IPS-18a (cell line): ENCODE measurements at regions not wholly inside any gene's neighbourhood (a gene's known extent, or its start where the extent isn't known, plus 50 kb on each side); places are given as distances from the start of the nearest gene placed in this dataset.
"Not testable (repeated sequence)": the region's sequence is repeated elsewhere in the genome, so short reads cannot be mapped to it uniquely, and the experiment has no call there.

Experiments
- H3K27ac ChIP-seq: one replicate; pipeline ENCODE4 v1.5.1; 2013; ENCODE audit warnings: low read length
- H3K27me3 ChIP-seq: one replicate; pipeline ENCODE4 v1.6.1; 2013; ENCODE audit warnings: mild to moderate bottlenecking, low read length; ENCODE audit not compliant: control insufficient read depth, insufficient read depth
- H3K36me3 ChIP-seq: one replicate; pipeline ENCODE4 v1.6.1; 2013; ENCODE audit warnings: low read depth, low read length; ENCODE audit not compliant: control insufficient read depth
- H3K4me1 ChIP-seq: one replicate; pipeline ENCODE4 v1.6.1; 2013; ENCODE audit warnings: low read depth, low read length; ENCODE audit not compliant: control insufficient read depth
- H3K4me3 ChIP-seq: one replicate; pipeline ENCODE4 v1.5.1; 2013; ENCODE audit warnings: low read length
- H3K9ac ChIP-seq: one replicate; pipeline ENCODE4 v1.6.1; 2013; ENCODE audit warnings: mild to moderate bottlenecking, low read length, moderate library complexity
- H3K9me3 ChIP-seq: one replicate; pipeline ENCODE4 v1.6.1; 2013; ENCODE audit warnings: low read depth, low read length; ENCODE audit not compliant: control insufficient read depth

DNA sequence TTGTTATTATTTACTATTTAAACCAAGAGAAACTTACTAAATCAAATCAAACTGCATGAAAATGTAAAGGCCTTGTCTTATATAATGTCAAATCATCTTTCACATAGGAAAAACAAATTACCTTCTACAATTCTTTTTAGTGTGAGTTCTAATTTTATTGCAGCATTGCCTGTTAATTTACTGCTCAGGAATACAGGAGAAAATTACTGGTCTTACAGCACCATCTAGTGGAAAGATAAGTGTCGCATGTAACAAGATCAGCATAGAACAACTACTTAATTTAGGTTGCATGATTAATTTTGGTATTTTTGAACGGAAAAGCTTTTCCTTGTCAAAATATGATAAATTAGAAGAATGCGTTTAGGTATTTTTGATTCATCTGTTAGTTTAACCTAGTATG, 502.7 kb downstream of the UQCRFS1 start:
- Histone ChIP-seq H3K36me3 (no peaks in the 10 kb centered on the region), H3K4me1 (no peaks in the 10 kb centered on the region), H3K4me3 (no peak overlapping the region), H3K27ac (no peak overlapping the region), H3K9me3 (no peaks in the 10 kb centered on the region), H3K27me3 (no peaks in the 10 kb centered on the region), H3K9ac (no peak overlapping the region)

DNA sequence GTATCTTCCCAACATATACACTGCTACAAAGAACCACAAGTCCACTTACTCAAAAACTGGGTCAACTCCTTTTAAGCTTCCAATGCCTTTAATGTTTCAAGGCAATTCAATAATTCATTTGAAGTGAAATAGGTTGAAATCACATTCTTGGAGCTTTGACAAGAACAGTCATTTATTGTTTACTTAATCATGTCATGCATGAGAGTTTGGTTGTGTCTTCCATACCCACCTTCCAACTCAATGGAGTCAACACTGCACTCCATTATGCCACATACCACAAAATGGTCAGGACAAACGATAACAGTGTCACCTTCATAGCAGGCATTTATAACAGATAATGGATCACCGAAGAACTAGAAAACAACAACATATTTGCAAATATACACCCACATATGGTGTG, 506.3 kb downstream of the UQCRFS1 start:
- no peak overlapping the region for H3K9ac ChIP-seq
- H3K27me3 ChIP-seq = no peaks in the 10 kb centered on the region
- H3K36me3 ChIP-seq = no peaks in the 10 kb centered on the region
- H3K27ac ChIP-seq = no peak overlapping the region
- no peaks in the 10 kb centered on the region for H3K4me1 ChIP-seq
- H3K4me3 ChIP-seq = no peak overlapping the region
- no peaks in the 10 kb centered on the region for H3K9me3 ChIP-seq

DNA sequence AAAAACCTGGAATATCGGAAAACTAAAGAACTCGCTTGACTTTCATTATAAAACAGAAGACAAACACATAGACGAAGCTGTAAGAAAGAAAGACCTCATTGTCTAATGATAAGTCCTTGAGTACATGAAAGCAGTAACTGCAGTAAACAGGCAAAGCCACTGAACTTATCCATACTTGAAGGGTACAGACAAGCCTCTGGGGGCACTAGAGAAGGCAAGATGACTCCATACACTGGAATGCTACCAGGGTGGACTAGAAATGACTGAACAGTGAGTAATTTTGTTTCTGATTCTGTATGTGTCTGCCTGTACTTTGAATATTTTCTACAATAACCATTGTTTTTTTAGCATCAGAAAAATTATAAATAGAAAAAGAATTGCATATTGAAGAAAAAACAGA, 507.9 kb downstream of the UQCRFS1 start:
- H3K9ac ChIP-seq = no peak overlapping the region
- no peaks in the 10 kb centered on the region for H3K4me1 ChIP-seq
- no peaks in the 10 kb centered on the region for H3K9me3 ChIP-seq
- no peak overlapping the region for H3K4me3 ChIP-seq
- no peak overlapping the region for H3K27ac ChIP-seq
- H3K36me3 ChIP-seq = no peaks in the 10 kb centered on the region
- no peaks in the 10 kb centered on the region for H3K27me3 ChIP-seq

DNA sequence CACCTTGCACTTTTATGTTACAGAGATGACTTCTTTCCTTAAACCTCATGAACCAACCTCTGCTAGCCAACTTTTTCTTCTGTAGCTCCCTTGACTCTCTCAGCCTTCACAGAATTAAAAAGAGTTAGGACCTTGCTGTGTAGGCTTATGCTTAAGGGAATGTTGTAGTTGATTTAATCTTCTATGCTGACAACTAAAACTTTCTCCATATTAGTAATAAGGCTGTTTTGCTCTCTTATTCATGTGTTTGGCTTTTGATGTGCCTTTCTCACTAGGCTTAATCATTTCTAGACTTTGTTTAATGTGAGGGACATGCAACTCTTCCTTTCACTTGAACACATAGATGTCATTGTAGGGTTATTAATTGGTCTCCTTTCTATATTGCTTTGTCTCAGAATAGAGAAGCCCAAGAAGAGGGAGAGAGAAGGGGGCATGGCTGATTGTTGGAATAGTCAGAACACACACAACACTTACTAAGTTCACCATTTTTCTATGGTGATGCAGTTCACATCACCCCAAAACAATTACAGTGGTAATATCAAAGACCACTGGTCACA, 509.5 kb downstream of the UQCRFS1 start:
- Histone ChIP-seq H3K27ac (no peak overlapping the region), H3K9me3 (no peaks in the 10 kb centered on the region), H3K27me3 (no peaks in the 10 kb centered on the region), H3K4me1 (no peaks in the 10 kb centered on the region), H3K36me3 (no peaks in the 10 kb centered on the region), H3K4me3 (no peak overlapping the region), H3K9ac (no peak overlapping the region)

DNA sequence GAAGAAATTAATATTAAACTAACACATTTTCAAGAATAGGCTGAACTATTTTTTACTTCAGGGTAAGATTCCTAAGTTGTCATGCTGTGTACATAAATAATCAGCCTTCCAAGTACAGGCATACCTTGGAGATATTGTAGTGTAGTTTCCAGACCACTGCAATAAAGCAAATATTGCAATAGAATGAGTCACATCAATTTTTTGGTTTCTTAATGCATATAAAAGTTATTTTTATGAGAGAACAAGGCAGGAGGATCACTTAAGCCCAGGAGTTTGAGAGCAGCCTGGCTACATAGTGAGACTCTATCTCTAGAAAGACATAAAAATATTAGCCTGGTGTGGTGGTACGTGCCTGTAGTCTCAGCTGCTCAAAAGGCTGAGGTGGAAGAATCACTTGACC, 511.5 kb downstream of the UQCRFS1 start:
- H3K27me3 ChIP-seq = no peaks in the 10 kb centered on the region
- H3K4me1 ChIP-seq = no peaks in the 10 kb centered on the region
- H3K9ac ChIP-seq = no peak overlapping the region
- H3K27ac ChIP-seq = no peak overlapping the region
- H3K4me3 ChIP-seq = no peak overlapping the region
- no peaks in the 10 kb centered on the region for H3K36me3 ChIP-seq
- no peaks in the 10 kb centered on the region for H3K9me3 ChIP-seq

DNA sequence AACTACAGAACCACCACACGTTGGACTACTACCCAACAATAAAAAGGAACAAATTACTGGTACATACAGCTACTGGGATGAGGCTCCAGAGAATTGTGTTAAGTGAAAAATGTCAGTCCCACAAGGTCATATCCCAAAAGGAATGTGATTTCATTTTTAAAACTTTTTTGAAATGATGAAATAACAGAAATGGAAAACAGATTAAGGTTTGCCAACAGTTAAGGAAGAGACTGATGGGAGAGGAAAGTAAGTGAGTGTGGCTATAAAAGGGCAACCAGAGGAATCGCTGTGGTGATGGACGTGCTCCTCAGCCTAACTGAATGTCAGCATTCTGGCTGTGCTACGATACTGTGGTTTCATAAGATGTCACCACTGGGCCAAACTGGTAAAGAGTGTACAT, 512.8 kb downstream of the UQCRFS1 start:
- Histone ChIP-seq H3K27me3 (no peaks in the 10 kb centered on the region), H3K9me3 (no peaks in the 10 kb centered on the region), H3K27ac (no peak overlapping the region), H3K9ac (no peak overlapping the region), H3K4me1 (no peaks in the 10 kb centered on the region), H3K36me3 (no peaks in the 10 kb centered on the region), H3K4me3 (no peak overlapping the region)

DNA sequence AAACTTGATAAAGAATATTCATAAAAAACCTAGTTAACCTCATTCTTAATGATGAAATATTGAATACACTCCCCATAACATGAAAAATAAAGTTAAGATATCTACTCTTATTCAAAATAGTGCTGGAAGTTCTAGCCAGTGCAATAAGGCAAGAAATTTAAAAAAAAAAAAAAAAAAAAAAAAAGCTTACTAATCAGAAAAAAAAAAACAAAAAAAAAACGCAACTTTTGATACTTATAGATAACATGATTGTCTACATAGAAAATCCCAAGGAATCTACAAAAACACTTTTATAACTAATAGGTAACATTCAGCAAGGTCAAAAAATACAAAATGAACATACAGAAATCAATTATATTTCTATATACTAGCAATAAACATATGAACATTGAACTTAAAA, 515.6 kb downstream of the UQCRFS1 start:
- H3K9ac ChIP-seq = no peak overlapping the region
- H3K36me3 ChIP-seq = no peaks in the 10 kb centered on the region
- no peak overlapping the region for H3K27ac ChIP-seq
- no peaks in the 10 kb centered on the region for H3K27me3 ChIP-seq
- no peak overlapping the region for H3K4me3 ChIP-seq
- H3K4me1 ChIP-seq = no peaks in the 10 kb centered on the region
- H3K9me3 ChIP-seq = no peaks in the 10 kb centered on the region

DNA sequence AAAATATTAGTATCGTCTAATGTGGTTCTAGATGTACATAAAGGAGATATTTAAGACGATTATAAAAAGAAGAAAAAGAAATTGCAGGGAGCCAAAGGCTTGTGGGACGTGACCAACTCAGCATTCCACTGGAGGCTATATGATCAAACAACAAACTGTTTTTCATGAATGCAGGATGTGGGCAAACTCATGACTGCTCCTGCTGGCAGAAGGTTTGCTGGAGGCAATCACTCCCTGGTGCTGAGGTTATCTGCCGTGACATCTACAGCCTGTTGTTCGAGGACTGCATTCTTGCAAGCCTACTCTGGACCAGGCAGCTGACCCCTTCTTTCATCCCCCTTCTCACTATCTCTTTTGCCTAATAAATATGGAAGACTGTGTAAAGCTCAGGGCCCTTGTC, 518.1 kb downstream of the UQCRFS1 start:
- no peaks in the 10 kb centered on the region for H3K9me3 ChIP-seq
- no peak overlapping the region for H3K9ac ChIP-seq
- no peak overlapping the region for H3K4me3 ChIP-seq

DNA sequence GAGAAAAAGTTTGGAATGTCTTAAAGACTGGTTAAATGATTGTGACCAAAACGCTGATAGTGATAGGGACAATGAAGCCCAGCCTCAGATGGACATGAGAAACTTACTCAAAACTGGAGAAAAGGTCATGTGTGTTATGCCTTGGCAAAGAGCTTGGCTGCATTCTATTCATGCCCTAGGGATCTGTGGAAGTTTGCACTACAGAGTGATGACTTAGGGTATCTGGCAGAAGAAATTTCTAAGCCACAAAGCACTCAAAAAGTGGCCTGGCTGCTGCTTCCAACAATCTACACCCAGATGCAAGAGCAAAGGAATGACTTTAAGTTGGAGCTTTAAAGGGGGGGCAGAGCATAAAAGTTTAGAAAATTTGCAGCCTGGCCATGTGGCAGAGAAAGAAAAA, 521.3 kb downstream of the UQCRFS1 start:
- Histone ChIP-seq H3K27me3 (no peaks in the 10 kb centered on the region), H3K36me3 (no peaks in the 10 kb centered on the region), H3K9me3 (no peaks in the 10 kb centered on the region), H3K4me1 (no peaks in the 10 kb centered on the region), H3K9ac (no peak overlapping the region), H3K27ac (no peak overlapping the region), H3K4me3 (no peak overlapping the region)

More for the DNA sequence above, 518.1 kb downstream of the UQCRFS1 start:
- Histone ChIP-seq H3K27ac (no peak overlapping the region), H3K27me3 (no peaks in the 10 kb centered on the region), H3K36me3 (no peaks in the 10 kb centered on the region), H3K4me1 (no peaks in the 10 kb centered on the region)

DNA sequence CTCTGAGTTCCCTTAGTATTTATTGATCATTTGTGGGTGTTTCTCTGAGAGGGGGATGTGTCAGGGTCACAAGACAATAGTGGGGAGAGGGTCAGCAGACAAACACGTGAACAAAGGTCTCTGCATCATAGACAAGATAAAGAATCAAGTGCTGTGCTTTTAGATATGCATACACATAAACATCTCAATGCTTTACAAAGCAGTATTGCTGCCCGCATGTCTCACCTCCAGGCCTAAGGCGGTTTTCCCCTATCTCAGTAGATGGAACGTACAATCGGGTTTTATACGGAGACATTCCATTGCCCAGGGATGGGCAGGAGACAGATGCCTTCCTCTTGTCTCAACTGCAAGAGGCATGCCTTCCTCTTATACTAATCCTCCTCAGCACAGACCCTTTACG, 523.5 kb downstream of the UQCRFS1 start:
- not testable (repeated sequence) for H3K27me3 ChIP-seq, H3K9ac ChIP-seq, H3K27ac ChIP-seq, H3K36me3 ChIP-seq, H3K4me3 ChIP-seq, H3K4me1 ChIP-seq, H3K9me3 ChIP-seq

DNA sequence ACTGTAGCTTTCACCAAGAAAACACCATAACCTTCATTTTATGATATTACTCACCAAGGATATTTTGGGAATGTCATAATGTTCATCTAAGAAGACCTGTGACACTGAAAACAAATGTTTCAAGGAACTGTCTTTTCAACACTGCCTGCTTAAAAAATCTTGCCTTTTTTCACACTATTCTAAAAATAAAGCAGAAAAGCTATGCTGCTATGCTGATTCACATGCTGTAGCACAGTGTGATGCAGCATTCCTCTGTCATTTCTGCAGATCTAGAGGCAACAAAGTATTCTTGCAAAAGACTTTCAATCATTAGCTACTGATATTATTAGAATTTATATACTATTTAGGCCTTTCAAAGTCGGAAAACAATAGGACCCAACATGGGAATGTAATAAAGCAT, 525.7 kb downstream of the UQCRFS1 start:
- H3K27me3 ChIP-seq = no peaks in the 10 kb centered on the region
- H3K9me3 ChIP-seq = no peaks in the 10 kb centered on the region
- no peak overlapping the region for H3K9ac ChIP-seq
- no peaks in the 10 kb centered on the region for H3K4me1 ChIP-seq
- H3K4me3 ChIP-seq = no peak overlapping the region
- no peak overlapping the region for H3K27ac ChIP-seq
- H3K36me3 ChIP-seq = no peaks in the 10 kb centered on the region

DNA sequence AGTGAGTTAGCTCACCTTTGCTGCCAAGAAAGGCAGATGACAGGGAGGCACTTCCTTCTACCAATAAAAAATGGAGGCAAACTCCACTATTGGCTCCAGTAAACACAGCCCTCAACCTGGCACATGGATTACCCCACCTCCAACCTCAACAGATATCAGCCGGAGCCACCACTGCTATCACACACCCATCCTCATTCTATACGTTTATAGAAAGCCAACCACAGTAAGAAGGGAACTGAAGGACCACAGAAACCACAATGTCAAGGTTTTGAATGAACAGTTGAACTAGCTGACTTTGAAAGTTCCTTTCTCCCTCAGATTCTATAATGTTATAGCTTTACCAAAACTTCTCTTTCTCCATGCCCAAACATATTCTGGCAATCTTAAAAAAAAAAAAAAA, 526.2 kb downstream of the UQCRFS1 start:
- Histone ChIP-seq H3K9ac (no peak overlapping the region), H3K4me3 (no peak overlapping the region), H3K27ac (no peak overlapping the region), H3K4me1 (no peaks in the 10 kb centered on the region), H3K36me3 (no peaks in the 10 kb centered on the region), H3K27me3 (no peaks in the 10 kb centered on the region), H3K9me3 (no peaks in the 10 kb centered on the region)
